Astrocyte (in vitro differentiated cells and primary cell): ENCODE measurements at regions not wholly inside any gene's neighbourhood (a gene's known extent, or its start where the extent isn't known, plus 50 kb on each side); places are given as distances from the start of the nearest gene placed in this dataset.

Source experiments
- EZH2 ChIP-seq: IDR thresholded peaks from 2 replicates; pipeline ENCODE4 v1.6.1; 2012; ENCODE audit warnings: mild to moderate bottlenecking, low read length, inconsistent platforms; ENCODE audit not compliant: insufficient read depth
- TF ChIP-seq, protein P1 (sequence below): IDR thresholded peaks from 2 replicates; pipeline ENCODE4 v1.5.1; 2011; ENCODE audit warnings: low read depth, mild to moderate bottlenecking, inconsistent platforms, low read length, moderate library complexity; ENCODE audit not compliant: insufficient read depth

DNA sequence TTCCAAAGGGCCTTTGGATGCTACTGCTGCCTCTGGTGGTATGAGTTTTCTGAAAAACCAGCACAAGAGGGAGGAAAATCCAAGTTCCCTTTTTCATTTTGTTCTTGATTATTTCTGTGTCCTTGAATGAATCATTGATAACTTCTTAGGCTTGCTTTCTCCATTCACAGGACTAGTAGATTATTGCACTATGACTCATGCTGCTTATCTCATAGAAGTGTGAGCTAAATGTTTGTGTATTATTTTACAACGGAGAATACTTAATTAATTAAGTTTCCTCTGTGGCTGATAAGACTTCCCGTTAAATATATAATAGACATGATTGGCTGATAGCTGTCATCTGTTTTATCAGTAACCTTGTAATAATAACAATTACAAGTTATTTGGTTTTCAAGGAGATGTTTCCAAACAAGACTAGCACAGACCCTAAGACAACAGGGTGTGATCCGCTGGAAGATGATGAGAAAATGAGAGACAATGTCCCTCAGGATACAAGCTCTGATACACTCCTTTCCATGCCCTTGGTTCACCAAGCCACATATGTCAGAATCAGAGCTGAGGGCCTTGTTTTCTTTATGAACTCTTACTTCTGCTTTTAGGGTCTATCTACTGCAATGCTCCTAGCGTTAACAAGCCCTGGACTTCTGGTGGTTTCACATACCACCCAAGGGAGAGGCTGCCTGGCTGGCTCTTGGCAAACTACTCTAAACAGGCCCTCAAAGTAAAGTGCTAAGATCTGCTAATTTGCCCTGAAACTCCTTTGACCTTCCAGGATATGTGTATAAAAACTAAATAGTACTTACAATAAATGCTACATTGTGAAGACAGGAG is 1078.3 kb downstream of the TTLL7 start:
- TF ChIP-seq, protein P1, sequence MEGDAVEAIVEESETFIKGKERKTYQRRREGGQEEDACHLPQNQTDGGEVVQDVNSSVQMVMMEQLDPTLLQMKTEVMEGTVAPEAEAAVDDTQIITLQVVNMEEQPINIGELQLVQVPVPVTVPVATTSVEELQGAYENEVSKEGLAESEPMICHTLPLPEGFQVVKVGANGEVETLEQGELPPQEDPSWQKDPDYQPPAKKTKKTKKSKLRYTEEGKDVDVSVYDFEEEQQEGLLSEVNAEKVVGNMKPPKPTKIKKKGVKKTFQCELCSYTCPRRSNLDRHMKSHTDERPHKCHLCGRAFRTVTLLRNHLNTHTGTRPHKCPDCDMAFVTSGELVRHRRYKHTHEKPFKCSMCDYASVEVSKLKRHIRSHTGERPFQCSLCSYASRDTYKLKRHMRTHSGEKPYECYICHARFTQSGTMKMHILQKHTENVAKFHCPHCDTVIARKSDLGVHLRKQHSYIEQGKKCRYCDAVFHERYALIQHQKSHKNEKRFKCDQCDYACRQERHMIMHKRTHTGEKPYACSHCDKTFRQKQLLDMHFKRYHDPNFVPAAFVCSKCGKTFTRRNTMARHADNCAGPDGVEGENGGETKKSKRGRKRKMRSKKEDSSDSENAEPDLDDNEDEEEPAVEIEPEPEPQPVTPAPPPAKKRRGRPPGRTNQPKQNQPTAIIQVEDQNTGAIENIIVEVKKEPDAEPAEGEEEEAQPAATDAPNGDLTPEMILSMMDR, result no peak
- no peak for TF ChIP-seq EZH2
